ENCODE measurements at regions not wholly inside any gene's neighbourhood (a gene's known extent, or its start where the extent isn't known, plus 50 kb on each side); places are given as distances from the start of the nearest gene placed in this dataset.

DNA sequence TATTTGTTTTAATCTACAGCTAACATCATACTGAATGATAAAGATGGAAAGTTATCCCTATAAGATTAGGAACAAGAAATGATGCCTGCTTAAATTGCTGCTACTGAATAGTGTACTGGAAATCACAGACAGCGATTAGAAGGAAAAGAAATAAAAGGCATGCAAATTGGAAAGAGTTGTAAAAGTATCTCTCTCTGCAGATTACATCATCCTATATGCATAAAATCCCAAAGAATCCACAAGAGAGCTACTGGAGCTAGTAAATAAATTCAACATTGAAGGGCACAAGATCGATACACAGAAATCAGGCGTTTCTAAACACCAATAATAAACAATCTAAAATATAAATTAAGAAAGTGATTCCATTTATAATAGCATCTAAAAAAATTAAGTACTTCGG lies 75.3 kb upstream of the SIMC1 start:
- in situ Hi-C loops (cut with MboI) (no loop called here), intact Hi-C loops (cut with micrococcal nuclease) (no loop called here)
- Histone ChIP-seq H2AFZ (ENCODE audit: low read depth, low read length) (no peak overlapping the region), H3K4me3 (no peak overlapping the region), H3K27ac (ENCODE audit: extremely low read depth, low read depth, low read length) (no peak overlapping the region), H3K36me3 (ENCODE audit: control insufficient read depth, insufficient read depth, low read length) (peaks cover 16% of the 10 kb centered on the region; the same call in 1 of the 3 replicates), H3K9ac (ENCODE audit: insufficient read depth in 1 of 2, low read depth in 2 of 2, low read length in 2 of 2) (no peak overlapping the region), H3K4me1 (replicated peaks in 1 of 2; ENCODE audit: control insufficient read depth in 2 of 2, insufficient read depth in 2 of 2, low read length in 2 of 2) (no peaks in the 10 kb centered on the region; a peak in 1 of 5 replicates), H4K20me1 (replicated peaks; ENCODE audit: control insufficient read depth, insufficient read depth, low read length) (no peaks in the 10 kb centered on the region), H3K27me3 (ENCODE audit: control insufficient read depth in 2 of 2, insufficient read depth in 2 of 2, low read length in 2 of 2) (no peaks in the 10 kb centered on the region), H3K9me3 (replicated peaks; ENCODE audit: control insufficient read depth, insufficient read depth, low read depth, low read length) (no peaks in the 10 kb centered on the region), H3K79me2 (ENCODE audit: control insufficient read depth, insufficient read depth, low read length) (no peaks in the 10 kb centered on the region), H3K9me1 (ENCODE audit: control insufficient read depth, insufficient read depth, low read length) (no peaks in the 10 kb centered on the region), H3K4me2 (ENCODE audit: insufficient read depth, low read length) (no peak overlapping the region)
- 26% methylated on average over 4 of the region's 4 CpGs for WGBS (ENCODE audit: insufficient coverage, low coverage, missing lambda C conversion rate)
- ChIA-PET POLR2A (interaction anchor here (0.8 to 1.9 kb wide), 2 partner anchors 10 to 13 kb away, joined by 3 to 5 read pairs; no protein-coding TSS in a partner anchor), CTCF (ENCODE audit: low intra/inter-chr PET ratio) (no interaction called here)
- ATAC-seq (no peak), DNase-seq (ENCODE audit: extremely low read depth in 1 of 4, low spot score in 3 of 4) (no peak), FAIRE-seq (no peak)
- no TSS peak for BruUV-seq (replicated peaks)
- TF ChIP-seq RBFOX2 (IDR thresholded peaks at IDR 0.05; ENCODE audit: low read depth, low read length) (no peak), DNMT1 (IDR thresholded peaks at IDR 0.05) (no peak), PRPF4 (IDR thresholded peaks at IDR 0.05; ENCODE audit: insufficient read depth, low read depth, low read length, poor library complexity, severe bottlenecking) (no peak), ASH1L (IDR thresholded peaks at IDR 0.05; ENCODE audit: borderline replicate concordance, low read depth, partially characterized antibody) (no peak)
- TF ChIP-seq, protein P1, sequence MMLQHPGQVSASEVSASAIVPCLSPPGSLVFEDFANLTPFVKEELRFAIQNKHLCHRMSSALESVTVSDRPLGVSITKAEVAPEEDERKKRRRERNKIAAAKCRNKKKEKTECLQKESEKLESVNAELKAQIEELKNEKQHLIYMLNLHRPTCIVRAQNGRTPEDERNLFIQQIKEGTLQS (IDR thresholded peaks at IDR 0.05), result peak; percentile 35; the same call in 1 of the 2 replicates
- TF ChIP-seq, protein P1 (CRISPR knock-in tag; conservative IDR thresholded peaks at IDR 0.05), result no peak
